ENCODE measurements at regions not wholly inside any gene's neighbourhood (a gene's known extent, or its start where the extent isn't known, plus 50 kb on each side); places are given as distances from the start of the nearest gene placed in this dataset.

- TF ChIP-seq CTCF (IDR thresholded peaks at IDR 0.05) = no peak
- TF ChIP-seq POLR2A (IDR thresholded peaks at IDR 0.05) = no peak
These were observed 68.9 kb downstream of the MTERF1 start for GRCh38 chr7:91811641-91812040.
